DND-41 (cell line): ENCODE measurements at regions not wholly inside any gene's neighbourhood (a gene's known extent, or its start where the extent isn't known, plus 50 kb on each side); places are given as distances from the start of the nearest gene placed in this dataset.

Experiments used
- CTCF ChIP-seq: IDR thresholded peaks from 2 replicates; pipeline ENCODE4 v1.5.1; 2012; ENCODE audit warnings: borderline replicate concordance, low read length, moderate library complexity, mild to moderate bottlenecking; ENCODE audit not compliant: poor library complexity, severe bottlenecking; ENCODE audit errors: extremely low read depth
- EZH2 ChIP-seq: IDR thresholded peaks from 3 replicates; pipeline ENCODE4 v1.6.1; 2012; ENCODE audit warnings: borderline replicate concordance, low read depth, mild to moderate bottlenecking, moderate library complexity, low read length, inconsistent platforms; ENCODE audit not compliant: severe bottlenecking

GRCh38 chr10:31179091-31179680, 139.8 kb upstream of the ZEB1 start:
- TF ChIP-seq CTCF (no peak), EZH2 (no peak)
